SJCRH30 (cell line): ENCODE measurements at regions not wholly inside any gene's neighbourhood (a gene's known extent, or its start where the extent isn't known, plus 50 kb on each side); places are given as distances from the start of the nearest gene placed in this dataset.

Source experiments
- DNase-seq, 2 experiments: peaks; one replicate each; pipeline ENCODE4 v3.0.0-alpha.2; 2015 to 2020
- H3K27ac ChIP-seq: fragments of 250-450 bp; sonication (Bioruptor Pico); 2 replicates; pipeline ENCODE4 v1.5.1; 2020; ENCODE audit warnings: mild to moderate bottlenecking, moderate library complexity
- H3K27me3 ChIP-seq: fragments of 250-450 bp; sonication (Bioruptor Pico); 2 replicates; pipeline ENCODE4 v1.5.1; 2020; ENCODE audit warnings: mild to moderate bottlenecking, moderate library complexity
- H3K36me3 ChIP-seq: fragments of 250-450 bp; sonication (Bioruptor Pico); 2 replicates; pipeline ENCODE4 v1.5.1; 2020; ENCODE audit warnings: mild to moderate bottlenecking, moderate library complexity
- H3K4me1 ChIP-seq: fragments of 250-450 bp; sonication (Bioruptor Pico); 2 replicates; pipeline ENCODE4 v1.5.1; 2020; ENCODE audit warnings: mild to moderate bottlenecking, moderate library complexity
- H3K4me3 ChIP-seq: fragments of 250-450 bp; sonication (Bioruptor Pico); 2 replicates; pipeline ENCODE4 v1.5.1; 2020; ENCODE audit warnings: mild to moderate bottlenecking, moderate library complexity
- H3K9me3 ChIP-seq: fragments of 250-450 bp; sonication (Bioruptor Pico); replicated peaks from 2 replicates; pipeline ENCODE4 v1.5.1; 2020; ENCODE audit warnings: mild to moderate bottlenecking, moderate library complexity

GRCh38 chr12:93073324-93073723 is 144.2 kb upstream of the EEA1 start:
- Histone ChIP-seq H3K36me3 (no peaks in the 10 kb centered on the region), H3K27ac (no peak overlapping the region), H3K4me3 (no peak overlapping the region), H3K27me3 (no peaks in the 10 kb centered on the region), H3K9me3 (no peaks in the 10 kb centered on the region), H3K4me1 (no peaks in the 10 kb centered on the region)
- DNase-seq, result no peak

- H3K4me1 ChIP-seq, result no peaks in the 10 kb centered on the region
- H3K27ac ChIP-seq, result no peak overlapping the region
- H3K36me3 ChIP-seq, result no peaks in the 10 kb centered on the region
- no peak for DNase-seq
- H3K4me3 ChIP-seq, result no peak overlapping the region
- no peaks in the 10 kb centered on the region for H3K27me3 ChIP-seq
- H3K9me3 ChIP-seq, result no peaks in the 10 kb centered on the region
These were observed 149.0 kb upstream of the EEA1 start for GRCh38 chr12:93078059-93078458.

GRCh38 chr12:93078577-93078976 is 149.5 kb upstream of the EEA1 start:
- no peak for DNase-seq
- H3K4me3 ChIP-seq, result no peak overlapping the region
- no peak overlapping the region for H3K27ac ChIP-seq
- no peaks in the 10 kb centered on the region for H3K36me3 ChIP-seq
- H3K9me3 ChIP-seq, result no peaks in the 10 kb centered on the region
- H3K27me3 ChIP-seq, result no peaks in the 10 kb centered on the region
- H3K4me1 ChIP-seq, result no peaks in the 10 kb centered on the region

GRCh38 chr12:93079271-93079670 is 150.2 kb upstream of the EEA1 start:
- no peaks in the 10 kb centered on the region for H3K4me1 ChIP-seq
- no peak for DNase-seq
- no peaks in the 10 kb centered on the region for H3K36me3 ChIP-seq
- H3K4me3 ChIP-seq, result no peak overlapping the region
- H3K9me3 ChIP-seq, result no peaks in the 10 kb centered on the region
- H3K27me3 ChIP-seq, result no peaks in the 10 kb centered on the region
- H3K27ac ChIP-seq, result no peak overlapping the region

GRCh38 chr12:93079976-93080375 is 150.9 kb upstream of the EEA1 start:
- no peaks in the 10 kb centered on the region for H3K27me3 ChIP-seq
- H3K27ac ChIP-seq, result no peak overlapping the region

GRCh38 chr12:93080452-93080851 is 151.4 kb upstream of the EEA1 start:
- H3K27me3 ChIP-seq, result no peaks in the 10 kb centered on the region
- no peak overlapping the region for H3K27ac ChIP-seq
- H3K4me3 ChIP-seq, result no peak overlapping the region
- H3K9me3 ChIP-seq, result no peaks in the 10 kb centered on the region
- no peaks in the 10 kb centered on the region for H3K4me1 ChIP-seq
- no peak for DNase-seq
- no peaks in the 10 kb centered on the region for H3K36me3 ChIP-seq

More at GRCh38 chr12:93079976-93080375, 150.9 kb upstream of the EEA1 start:
- H3K4me1 ChIP-seq, result no peaks in the 10 kb centered on the region
- no peaks in the 10 kb centered on the region for H3K9me3 ChIP-seq
- H3K4me3 ChIP-seq, result no peak overlapping the region
- no peak for DNase-seq
- H3K36me3 ChIP-seq, result no peaks in the 10 kb centered on the region

GRCh38 chr12:93080994-93081809 is 152.1 kb upstream of the EEA1 start:
- Histone ChIP-seq H3K36me3 (no peaks in the 10 kb centered on the region), H3K9me3 (no peaks in the 10 kb centered on the region), H3K4me1 (no peaks in the 10 kb centered on the region), H3K4me3 (no peak overlapping the region), H3K27ac (no peak overlapping the region), H3K27me3 (no peaks in the 10 kb centered on the region)
- DNase-seq, result no peak

DNA sequence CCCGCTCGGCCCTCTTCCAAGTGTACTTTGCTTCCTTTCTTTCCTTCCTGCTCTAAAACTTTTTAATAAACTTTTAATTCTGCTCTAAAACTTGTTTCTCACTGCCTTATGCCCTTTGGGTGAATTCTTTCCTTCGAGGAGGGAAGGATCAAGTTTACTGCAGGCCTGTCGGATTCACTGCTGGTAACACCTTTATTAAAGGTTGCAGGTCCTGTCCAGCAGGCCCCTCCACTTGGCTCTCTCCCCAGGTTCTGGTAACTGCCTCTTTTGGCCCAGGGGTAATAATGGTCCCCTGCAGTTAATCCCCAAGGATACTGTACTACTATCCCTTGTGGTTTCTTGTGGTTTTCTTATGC is 152.7 kb upstream of the EEA1 start:
- Histone ChIP-seq H3K4me1 (no peaks in the 10 kb centered on the region), H3K9me3 (no peaks in the 10 kb centered on the region), H3K27me3 (no peaks in the 10 kb centered on the region), H3K27ac (no peak overlapping the region), H3K36me3 (no peaks in the 10 kb centered on the region), H3K4me3 (no peak overlapping the region)
- DNase-seq, result no peak

- no peaks in the 10 kb centered on the region for H3K27me3 ChIP-seq
- no peaks in the 10 kb centered on the region for H3K9me3 ChIP-seq
- H3K4me1 ChIP-seq, result no peaks in the 10 kb centered on the region
- no peak overlapping the region for H3K4me3 ChIP-seq
- no peak overlapping the region for H3K27ac ChIP-seq
- no peaks in the 10 kb centered on the region for H3K36me3 ChIP-seq
- no peak for DNase-seq
These were observed 156.5 kb upstream of the EEA1 start for GRCh38 chr12:93085383-93086287.

DNA sequence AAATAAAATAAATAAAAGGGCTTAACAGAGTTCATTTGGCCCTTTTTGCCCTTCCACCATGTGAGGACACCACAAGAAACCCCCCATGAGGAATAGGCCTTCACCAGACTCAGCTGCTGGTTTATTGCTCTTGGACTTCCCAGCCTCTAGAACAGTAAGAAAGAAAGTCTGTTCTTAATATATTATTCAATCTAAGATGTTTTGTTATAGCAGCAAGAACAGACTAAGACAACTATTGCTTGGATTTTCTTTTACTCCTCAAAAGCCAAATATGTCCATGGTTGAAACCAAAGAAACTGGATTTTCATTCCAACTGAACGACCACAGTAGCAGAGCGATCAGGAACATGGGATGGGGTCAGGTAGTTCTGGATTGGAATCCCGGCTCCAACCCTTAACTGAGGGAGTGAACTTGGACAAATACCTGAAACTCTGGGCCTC is 157.2 kb upstream of the EEA1 start:
- no peak overlapping the region for H3K27ac ChIP-seq

DNA sequence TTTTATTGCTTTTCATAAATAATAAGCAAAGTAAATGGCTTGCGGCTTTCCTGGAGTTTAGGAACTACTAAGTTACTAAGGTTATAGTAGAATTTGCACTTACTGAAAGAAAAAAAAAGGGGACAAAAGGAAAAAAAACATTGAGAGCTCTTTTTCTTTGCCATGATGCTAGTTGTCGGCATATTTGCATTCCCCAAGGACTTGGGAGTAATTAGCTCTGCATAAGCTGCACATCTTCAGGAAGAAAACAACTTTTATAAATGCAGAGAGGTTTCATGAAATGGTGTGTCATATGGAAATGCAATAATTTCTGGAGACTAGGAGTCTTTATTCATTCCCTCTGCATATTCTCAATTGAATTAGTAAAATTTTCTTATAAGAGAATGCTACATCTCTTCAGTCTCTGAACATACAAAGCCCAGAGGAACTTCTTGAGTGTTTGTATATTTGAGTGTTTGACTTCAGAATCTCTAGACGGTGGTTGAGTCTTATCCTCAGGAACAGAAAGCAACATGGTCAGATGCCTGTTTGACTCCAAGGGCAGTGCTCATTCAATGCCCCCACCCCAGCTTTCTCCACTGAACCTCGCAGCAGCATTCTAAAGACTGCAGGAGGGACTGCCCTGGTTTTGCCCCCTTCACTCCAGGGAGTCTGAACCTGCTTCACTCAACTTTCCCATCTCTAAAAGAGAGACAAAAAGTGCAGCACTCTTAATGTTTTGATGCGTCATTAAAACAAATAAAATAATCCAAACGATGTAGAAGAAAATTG is 158.9 kb upstream of the EEA1 start:
- Histone ChIP-seq H3K27ac (no peak overlapping the region), H3K4me3 (no peak overlapping the region), H3K9me3 (no peaks in the 10 kb centered on the region), H3K27me3 (no peaks in the 10 kb centered on the region), H3K36me3 (no peaks in the 10 kb centered on the region), H3K4me1 (no peaks in the 10 kb centered on the region)
- no peak for DNase-seq

More for the DNA sequence above, 157.2 kb upstream of the EEA1 start:
- DNase-seq, result no peak
- no peak overlapping the region for H3K4me3 ChIP-seq
- no peaks in the 10 kb centered on the region for H3K9me3 ChIP-seq
- H3K27me3 ChIP-seq, result no peaks in the 10 kb centered on the region
- no peaks in the 10 kb centered on the region for H3K4me1 ChIP-seq
- H3K36me3 ChIP-seq, result no peaks in the 10 kb centered on the region

GRCh38 chr12:93089805-93090569 is 160.9 kb upstream of the EEA1 start:
- Histone ChIP-seq H3K27me3 (no peaks in the 10 kb centered on the region), H3K9me3 (no peaks in the 10 kb centered on the region), H3K27ac (no peak overlapping the region), H3K4me1 (no peaks in the 10 kb centered on the region), H3K4me3 (no peak overlapping the region), H3K36me3 (no peaks in the 10 kb centered on the region)
- DNase-seq, result no peak

GRCh38 chr12:93090731-93091172 is 161.7 kb upstream of the EEA1 start:
- Histone ChIP-seq H3K36me3 (no peaks in the 10 kb centered on the region), H3K4me3 (no peak overlapping the region), H3K9me3 (no peaks in the 10 kb centered on the region), H3K4me1 (peaks cover 2% of the 10 kb centered on the region; the same call in 1 of the 2 replicates), H3K27me3 (no peaks in the 10 kb centered on the region), H3K27ac (no peak overlapping the region)
- DNase-seq, result no peak
